ENCODE measurements at regions not wholly inside any gene's neighbourhood (a gene's known extent, or its start where the extent isn't known, plus 50 kb on each side); places are given as distances from the start of the nearest gene placed in this dataset.

GRCh38 chr14:80146941-80147340, 64.4 kb downstream of the DIO2 start:
- Mint-ChIP-seq H3K27me3 (ENCODE audit: insufficient read depth) (no peaks in the 10 kb centered on the region), H3K4me3 (no peak overlapping the region), H3K27ac (no peak overlapping the region), H3K36me3 (ENCODE audit: low read depth) (no peaks in the 10 kb centered on the region), H3K4me1 (no peaks in the 10 kb centered on the region), H3K9me3 (no peaks in the 10 kb centered on the region)
- no peak overlapping the region for H3K9ac ChIP-seq (ENCODE audit: extremely low read depth, low read length, poor library complexity, severe bottlenecking)
- WGBS, 2 experiments (ENCODE audit: insufficient coverage in 1 of 2, insufficient read length in 1 of 2) = 89 to 100% methylated on average over 1 of the region's 1 CpG
- H3K36me3 ChIP-seq (ENCODE audit: control insufficient read depth, insufficient read depth, low read length) = no peaks in the 10 kb centered on the region
- H3K4me1 ChIP-seq (ENCODE audit: control insufficient read depth, insufficient read depth, low read length) = no peaks in the 10 kb centered on the region
- no peaks in the 10 kb centered on the region for H3K9me3 ChIP-seq (ENCODE audit: control insufficient read depth, low read length)
- H3K27me3 ChIP-seq (ENCODE audit: control insufficient read depth, insufficient read depth, low read length, poor library complexity, severe bottlenecking) = no peaks in the 10 kb centered on the region
- H3K27ac ChIP-seq (ENCODE audit: low read depth, low read length) = no peak overlapping the region
- TF ChIP-seq, protein P1, sequence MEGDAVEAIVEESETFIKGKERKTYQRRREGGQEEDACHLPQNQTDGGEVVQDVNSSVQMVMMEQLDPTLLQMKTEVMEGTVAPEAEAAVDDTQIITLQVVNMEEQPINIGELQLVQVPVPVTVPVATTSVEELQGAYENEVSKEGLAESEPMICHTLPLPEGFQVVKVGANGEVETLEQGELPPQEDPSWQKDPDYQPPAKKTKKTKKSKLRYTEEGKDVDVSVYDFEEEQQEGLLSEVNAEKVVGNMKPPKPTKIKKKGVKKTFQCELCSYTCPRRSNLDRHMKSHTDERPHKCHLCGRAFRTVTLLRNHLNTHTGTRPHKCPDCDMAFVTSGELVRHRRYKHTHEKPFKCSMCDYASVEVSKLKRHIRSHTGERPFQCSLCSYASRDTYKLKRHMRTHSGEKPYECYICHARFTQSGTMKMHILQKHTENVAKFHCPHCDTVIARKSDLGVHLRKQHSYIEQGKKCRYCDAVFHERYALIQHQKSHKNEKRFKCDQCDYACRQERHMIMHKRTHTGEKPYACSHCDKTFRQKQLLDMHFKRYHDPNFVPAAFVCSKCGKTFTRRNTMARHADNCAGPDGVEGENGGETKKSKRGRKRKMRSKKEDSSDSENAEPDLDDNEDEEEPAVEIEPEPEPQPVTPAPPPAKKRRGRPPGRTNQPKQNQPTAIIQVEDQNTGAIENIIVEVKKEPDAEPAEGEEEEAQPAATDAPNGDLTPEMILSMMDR (conservative IDR thresholded peaks at IDR 0.05) = no peak
- no peak for DNase-seq
- no peak overlapping the region for H3K4me3 ChIP-seq (ENCODE audit: low read length)

GRCh38 chr14:80136358-80136757, 74.9 kb downstream of the DIO2 start:
- Mint-ChIP-seq H3K27me3 (ENCODE audit: insufficient read depth) (no peaks in the 10 kb centered on the region), H3K9me3 (peaks cover 33% of the 10 kb centered on the region), H3K4me3 (no peak overlapping the region), H3K36me3 (ENCODE audit: low read depth) (no peaks in the 10 kb centered on the region), H3K27ac (no peak overlapping the region), H3K4me1 (no peaks in the 10 kb centered on the region)
- Histone ChIP-seq H3K27ac (ENCODE audit: low read depth, low read length) (no peak overlapping the region), H3K4me1 (ENCODE audit: control insufficient read depth, insufficient read depth, low read length) (no peaks in the 10 kb centered on the region), H3K9me3 (ENCODE audit: control insufficient read depth, low read length) (peaks cover 18% of the 10 kb centered on the region), H3K36me3 (ENCODE audit: control insufficient read depth, insufficient read depth, low read length) (no peaks in the 10 kb centered on the region), H3K9ac (ENCODE audit: extremely low read depth, low read length, poor library complexity, severe bottlenecking) (no peak overlapping the region), H3K4me3 (ENCODE audit: low read length) (no peak overlapping the region), H3K27me3 (ENCODE audit: control insufficient read depth, insufficient read depth, low read length, poor library complexity, severe bottlenecking) (no peaks in the 10 kb centered on the region)
- no peak for DNase-seq
- 92 to 93% methylated on average over 3 to 4 of the region's 4 CpGs for WGBS, 2 experiments (ENCODE audit: insufficient coverage in 1 of 2, insufficient read length in 1 of 2)
- TF ChIP-seq, protein P1 (conservative IDR thresholded peaks at IDR 0.05) = no peak

- Mint-ChIP-seq H3K27ac (no peak overlapping the region), H3K36me3 (ENCODE audit: low read depth) (no peaks in the 10 kb centered on the region)
These were observed 75.8 kb downstream of the DIO2 start for GRCh38 chr14:80135305-80136088.

More at GRCh38 chr14:80135305-80136088, 75.8 kb downstream of the DIO2 start:
- Histone ChIP-seq H3K9me3 (ENCODE audit: control insufficient read depth, low read length) (peaks cover 18% of the 10 kb centered on the region), H3K4me3 (ENCODE audit: low read length) (no peak overlapping the region), H3K27ac (ENCODE audit: low read depth, low read length) (no peak overlapping the region), H3K36me3 (ENCODE audit: control insufficient read depth, insufficient read depth, low read length) (no peaks in the 10 kb centered on the region), H3K27me3 (ENCODE audit: control insufficient read depth, insufficient read depth, low read length, poor library complexity, severe bottlenecking) (no peaks in the 10 kb centered on the region), H3K9ac (ENCODE audit: extremely low read depth, low read length, poor library complexity, severe bottlenecking) (no peak overlapping the region), H3K4me1 (ENCODE audit: control insufficient read depth, insufficient read depth, low read length) (no peaks in the 10 kb centered on the region)
- no peak overlapping the region for H3K4me3 Mint-ChIP-seq
- H3K9me3 Mint-ChIP-seq = peaks cover 33% of the 10 kb centered on the region
- no peak for DNase-seq
- TF ChIP-seq, protein P1 (conservative IDR thresholded peaks at IDR 0.05) = no peak
- no peaks in the 10 kb centered on the region for H3K27me3 Mint-ChIP-seq (ENCODE audit: insufficient read depth)
- no peaks in the 10 kb centered on the region for H3K4me1 Mint-ChIP-seq
- 80 to 93% methylated on average over 3 of the region's 3 CpGs for WGBS, 2 experiments (ENCODE audit: insufficient coverage in 1 of 2, insufficient read length in 1 of 2)

Measured in endodermal cell (in vitro differentiated cells).